ENCODE measurements at regions not wholly inside any gene's neighbourhood (a gene's known extent, or its start where the extent isn't known, plus 50 kb on each side); places are given as distances from the start of the nearest gene placed in this dataset.
"Not testable (repeated sequence)": the region's sequence is repeated elsewhere in the genome, so short reads cannot be mapped to it uniquely, and the experiment has no call there.

DNA sequence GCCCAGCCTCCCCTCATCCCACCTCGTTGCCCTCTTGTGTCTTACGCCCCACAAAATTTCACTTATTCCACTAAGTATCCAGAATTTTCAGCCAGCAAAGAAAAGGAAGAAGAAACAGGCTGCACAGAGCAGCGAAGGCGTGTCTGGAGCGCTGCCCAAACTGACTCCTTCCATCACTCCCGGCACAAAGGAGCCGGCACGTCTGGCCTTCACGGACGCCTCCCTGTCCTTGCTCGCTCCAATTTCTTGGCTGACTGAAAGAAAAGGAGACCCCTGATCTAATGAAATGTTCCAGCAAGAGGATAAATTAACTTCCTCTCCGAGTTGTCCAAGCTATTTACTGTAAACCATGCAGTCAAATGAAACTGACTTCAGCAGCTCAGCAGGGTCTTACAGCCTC is 152.3 kb upstream of the CDH4 start:
- intact Hi-C loops (cut with DNase I) = loop anchor here (5.0 to 10.0 kb wide), 2 partner anchors 337 to 795 kb away; no protein-coding TSS in a partner anchor

DNA sequence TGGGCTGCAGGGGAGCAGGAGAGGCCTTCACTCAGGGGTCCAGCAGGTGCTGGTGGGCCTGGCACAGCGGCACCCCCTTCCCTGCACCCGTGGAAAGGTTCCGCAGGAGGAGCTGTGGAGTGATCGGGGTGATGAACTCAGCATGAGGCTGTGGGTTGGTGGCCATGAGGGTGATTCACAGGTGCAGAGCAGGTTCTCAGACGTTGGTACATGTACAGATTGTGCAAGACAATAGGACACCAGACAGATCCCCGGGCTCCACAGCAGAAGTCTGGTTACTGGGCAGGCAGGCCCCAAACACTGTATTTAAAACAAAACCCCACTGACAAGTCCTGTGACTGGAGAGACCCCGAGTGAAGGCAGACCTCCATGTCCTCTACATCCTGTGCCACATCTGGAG is 151.6 kb upstream of the CDH4 start:
- no peak for DNase-seq (ENCODE audit: low spot score)

More for the DNA sequence above, 152.3 kb upstream of the CDH4 start:
- DNase-seq (ENCODE audit: low spot score) = no peak

DNA sequence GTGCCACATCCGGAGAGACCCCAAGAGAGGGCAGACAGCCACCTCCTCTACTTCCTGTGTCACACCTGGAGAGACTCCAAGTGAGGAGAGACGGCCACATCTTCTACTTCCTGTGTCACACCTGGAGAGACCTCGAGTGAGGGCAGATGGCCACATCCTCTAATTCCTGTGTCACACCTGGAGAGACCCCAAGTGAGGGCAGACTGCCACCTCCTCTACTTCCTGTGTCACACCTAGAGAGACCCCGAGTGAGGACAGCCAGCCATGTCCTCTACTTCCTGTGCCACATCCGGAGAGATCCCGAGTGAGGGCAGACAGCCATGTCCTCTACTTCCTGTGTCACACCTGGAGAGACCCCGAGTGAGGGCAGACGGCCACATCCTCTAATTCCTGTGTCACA is 150.7 kb upstream of the CDH4 start:
- not testable (repeated sequence) for DNase-seq (ENCODE audit: low spot score)
- intact Hi-C loops (cut with DNase I) = loop anchor here in 1 of 2 donors (5.0 kb wide), 1 partner anchor 336 kb away; no protein-coding TSS in a partner anchor

More for the DNA sequence above, 151.6 kb upstream of the CDH4 start:
- intact Hi-C loops (cut with DNase I) = loop anchor here in 1 of 2 donors (5.0 kb wide), 1 partner anchor 337 kb away; no protein-coding TSS in a partner anchor

DNA sequence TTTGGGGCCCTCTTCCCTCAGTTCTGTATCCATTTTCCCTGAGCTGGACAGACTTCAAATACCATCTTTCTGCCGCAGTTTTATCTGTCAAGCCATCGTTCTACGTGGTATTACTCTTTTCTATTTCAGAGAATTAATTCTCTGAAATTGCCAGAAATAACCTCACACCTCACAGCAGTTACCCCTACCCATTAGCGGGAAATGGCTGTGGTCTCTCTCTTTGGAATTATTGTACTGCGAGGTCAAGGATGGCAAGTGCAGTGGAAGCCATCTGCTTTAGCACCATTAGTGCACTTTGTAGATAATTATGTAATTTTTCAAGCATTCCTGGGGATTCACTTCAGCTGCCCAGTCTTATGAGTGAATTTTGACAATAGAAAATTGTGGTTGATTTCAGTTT is 147.8 kb upstream of the CDH4 start:
- no peak for DNase-seq (ENCODE audit: low spot score)
- intact Hi-C loops (cut with DNase I) = loop anchor here in 1 of 2 donors (5.0 kb wide), 1 partner anchor 333 kb away; no protein-coding TSS in a partner anchor

DNA sequence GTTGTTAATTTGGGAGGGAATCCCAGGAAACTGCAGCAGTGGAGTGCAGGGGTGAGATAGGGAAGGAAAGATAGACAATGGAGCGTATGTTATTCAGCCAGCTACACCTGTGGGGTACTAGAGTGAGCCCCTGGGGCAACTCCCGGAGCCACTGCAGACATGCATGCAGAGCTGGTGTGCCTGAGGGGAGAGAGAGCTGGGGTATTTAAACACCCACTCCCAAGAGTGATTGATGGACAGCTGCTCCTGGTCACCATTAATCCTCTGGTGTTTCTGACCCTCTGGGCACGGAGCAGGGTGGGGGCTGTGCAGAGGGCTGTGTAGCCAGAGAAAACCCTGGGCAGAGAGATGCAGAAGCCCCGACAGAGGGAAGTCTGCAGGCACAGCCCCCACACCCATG is 146.7 kb upstream of the CDH4 start:
- intact Hi-C loops (cut with DNase I) = no loop called here
- DNase-seq (ENCODE audit: low spot score) = no peak

DNA sequence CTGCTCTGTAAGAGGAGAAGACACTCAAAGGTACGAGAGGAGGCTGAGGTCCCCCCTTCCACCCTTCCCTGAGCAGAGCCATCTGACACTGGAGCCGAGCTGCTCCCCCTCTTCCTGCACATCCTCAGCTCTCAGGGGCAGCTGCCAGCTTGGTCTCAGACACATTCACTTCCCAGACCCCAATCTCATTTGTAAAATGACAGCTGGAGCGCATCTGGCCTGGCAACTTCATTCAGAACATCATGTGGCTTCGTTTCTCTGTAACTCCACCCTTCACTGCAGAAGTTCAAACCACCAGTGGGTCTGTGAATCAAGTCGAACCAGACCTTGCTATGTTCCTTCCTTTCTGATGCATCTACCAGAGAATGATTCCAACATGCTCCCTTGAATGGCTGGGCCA is 145.6 kb upstream of the CDH4 start:
- intact Hi-C loops (cut with DNase I) = no loop called here
- DNase-seq (ENCODE audit: low spot score) = no peak

DNA sequence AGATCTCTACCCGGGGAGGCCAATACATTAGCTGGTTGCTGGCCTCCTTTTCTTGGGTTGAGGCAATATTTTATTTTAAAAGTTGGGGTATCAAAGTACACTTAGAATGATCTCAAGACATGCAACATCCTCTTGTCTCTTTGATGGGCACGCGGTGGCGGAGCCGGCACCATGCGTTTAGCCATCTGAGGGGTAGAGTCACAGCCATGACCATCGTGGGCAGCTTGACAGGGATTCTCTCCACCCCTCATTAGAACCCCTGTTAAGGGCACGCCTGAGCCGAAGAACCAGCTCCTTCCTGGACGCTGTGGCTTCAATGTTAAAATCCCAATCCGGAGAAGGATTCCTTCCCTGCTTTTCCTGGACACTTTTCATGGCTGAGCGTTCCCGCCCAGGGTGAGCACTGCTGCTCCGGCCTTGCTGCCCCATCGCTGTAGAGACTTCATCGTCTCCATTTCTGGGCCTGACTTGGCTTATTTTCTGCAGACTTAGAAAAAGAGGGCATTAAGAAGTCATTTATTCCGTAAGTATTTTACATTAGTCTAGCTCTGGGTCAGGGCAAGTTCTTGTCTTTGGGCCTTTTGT is 142.7 kb upstream of the CDH4 start:
- intact Hi-C loops (cut with DNase I) = no loop called here
- DNase-seq (ENCODE audit: low spot score) = no peak

DNA sequence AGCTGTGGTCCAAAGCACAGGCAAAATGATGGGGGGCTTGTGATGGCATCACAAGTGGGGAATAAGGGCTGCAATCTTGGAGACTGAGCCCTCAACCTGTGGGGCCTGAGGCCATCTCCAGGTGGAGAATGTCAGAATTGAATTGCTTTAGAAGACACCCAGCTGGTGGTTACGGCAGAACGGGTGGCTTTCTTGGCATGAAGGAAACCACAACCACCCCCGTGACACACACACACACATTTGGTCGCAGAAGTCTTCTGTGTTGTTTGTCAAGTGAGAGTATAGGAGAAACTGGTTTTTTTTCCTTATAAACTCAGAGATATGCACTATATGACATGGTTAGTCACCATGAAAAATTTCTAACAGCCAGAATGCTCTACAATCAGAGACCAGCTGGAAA is 139.5 kb upstream of the CDH4 start:
- DNase-seq (ENCODE audit: low spot score) = no peak
- intact Hi-C loops (cut with DNase I) = no loop called here

DNA sequence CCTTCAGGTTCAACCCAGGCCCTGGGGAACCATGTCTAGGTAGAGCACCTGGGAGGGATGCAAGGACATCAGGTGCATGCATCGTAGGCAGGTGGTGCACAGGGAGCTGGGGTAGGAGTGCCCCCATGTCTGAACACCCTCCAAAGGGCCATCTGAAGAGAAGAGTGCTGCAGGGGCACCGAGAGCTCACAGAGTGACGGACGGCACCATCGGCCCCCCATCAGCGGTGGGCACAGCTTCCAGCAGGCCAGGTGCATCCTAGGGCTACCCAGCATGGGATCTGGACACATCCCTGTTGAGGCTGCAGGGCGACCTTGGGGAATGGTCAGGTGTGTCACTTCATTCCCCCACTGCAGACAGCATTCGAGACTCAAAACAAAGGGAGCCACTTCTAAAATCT is 138.3 kb upstream of the CDH4 start:
- DNase-seq (ENCODE audit: low spot score) = no peak
- intact Hi-C loops (cut with DNase I) = no loop called here

DNA sequence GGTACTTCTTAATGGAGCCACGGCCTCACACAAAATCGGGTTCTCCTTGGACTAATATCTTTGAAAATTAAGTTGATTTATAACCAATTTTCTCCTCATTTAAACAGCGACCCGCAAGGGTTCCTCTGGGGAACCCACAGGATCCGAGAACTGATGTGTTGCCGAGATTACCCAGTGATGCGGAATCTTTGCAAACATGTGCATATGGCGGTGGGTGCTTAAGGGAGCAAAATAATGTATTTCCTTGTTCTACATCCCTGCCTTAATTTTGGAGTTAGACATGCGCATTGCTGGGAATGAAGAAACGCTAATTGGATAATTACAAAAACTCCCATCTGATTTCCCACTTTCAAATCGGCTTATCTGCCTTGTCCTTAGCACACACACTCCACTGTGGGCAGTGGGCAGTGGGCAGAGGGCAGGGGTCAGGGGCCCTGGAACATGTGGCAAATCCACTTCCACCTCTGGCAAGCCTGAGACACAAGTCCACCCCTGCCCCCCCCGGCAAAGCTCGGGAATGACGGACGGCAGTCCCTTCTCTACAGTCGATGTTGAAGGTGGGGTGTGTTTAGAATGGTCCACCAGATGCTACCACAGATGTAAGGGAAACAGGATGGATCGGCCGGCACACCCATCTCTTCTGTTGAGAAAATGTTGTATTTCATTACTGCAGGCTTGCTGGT is 137.4 kb upstream of the CDH4 start:
- DNase-seq (ENCODE audit: low spot score) = no peak
- intact Hi-C loops (cut with DNase I) = no loop called here

DNA sequence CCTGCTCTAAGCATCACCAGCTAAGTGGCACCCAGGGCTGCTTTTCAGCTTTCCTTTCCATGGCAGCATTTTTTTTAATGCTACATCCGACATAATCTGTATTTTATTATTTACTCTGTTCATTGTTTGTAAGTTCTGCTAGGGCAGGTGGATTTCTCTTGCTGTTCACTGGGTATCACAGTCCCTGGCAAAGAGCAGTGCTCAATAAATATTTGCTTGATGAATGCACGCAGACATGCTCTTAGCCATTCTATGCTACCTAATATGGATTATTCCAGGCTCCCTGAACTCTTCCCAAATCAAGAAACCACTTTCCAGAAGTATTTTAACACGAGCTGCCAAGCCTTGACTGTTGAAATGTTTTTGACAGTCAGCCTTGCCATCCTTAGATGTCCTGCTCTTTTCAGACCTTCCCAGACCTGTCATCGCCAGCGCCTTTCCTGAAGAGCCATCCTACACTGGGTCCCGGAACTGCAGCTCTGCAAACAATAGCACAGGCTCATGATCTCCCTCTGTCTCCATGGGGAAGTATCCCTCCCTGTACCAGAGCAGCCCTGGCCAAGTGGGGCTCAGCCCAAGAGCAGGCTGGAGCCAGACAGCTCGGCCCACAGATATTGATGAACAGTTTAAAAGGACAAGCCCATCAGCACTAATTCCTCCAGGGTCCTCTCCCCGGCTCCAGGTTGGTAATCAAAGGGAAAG is 136.5 kb upstream of the CDH4 start:
- DNase-seq (ENCODE audit: low spot score) = no peak
- intact Hi-C loops (cut with DNase I) = loop anchor here in 1 of 2 donors (1.0 kb wide), 1 partner anchor 18 kb away; no protein-coding TSS in a partner anchor

DNA sequence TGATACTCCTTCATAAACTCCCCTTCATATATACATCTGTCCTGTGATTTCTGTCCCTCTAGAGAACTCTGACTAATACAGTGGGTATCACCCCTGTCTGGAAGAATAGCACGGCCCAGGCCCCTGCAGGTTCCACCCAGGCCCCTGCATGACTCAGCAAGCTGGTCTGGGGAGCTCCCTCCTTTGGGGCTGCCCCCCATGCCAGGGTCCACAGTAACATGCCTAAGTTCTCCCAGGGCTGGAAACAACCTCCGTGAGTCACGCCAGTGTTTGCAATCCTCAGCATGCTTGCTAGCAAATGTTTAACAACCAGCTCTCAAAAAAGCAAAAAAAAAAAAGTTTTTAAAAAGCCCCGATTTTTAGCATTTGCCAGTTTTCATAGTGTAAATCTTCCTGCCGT is 134.3 kb upstream of the CDH4 start:
- intact Hi-C loops (cut with DNase I) = no loop called here
- DNase-seq (ENCODE audit: low spot score) = no peak

DNA sequence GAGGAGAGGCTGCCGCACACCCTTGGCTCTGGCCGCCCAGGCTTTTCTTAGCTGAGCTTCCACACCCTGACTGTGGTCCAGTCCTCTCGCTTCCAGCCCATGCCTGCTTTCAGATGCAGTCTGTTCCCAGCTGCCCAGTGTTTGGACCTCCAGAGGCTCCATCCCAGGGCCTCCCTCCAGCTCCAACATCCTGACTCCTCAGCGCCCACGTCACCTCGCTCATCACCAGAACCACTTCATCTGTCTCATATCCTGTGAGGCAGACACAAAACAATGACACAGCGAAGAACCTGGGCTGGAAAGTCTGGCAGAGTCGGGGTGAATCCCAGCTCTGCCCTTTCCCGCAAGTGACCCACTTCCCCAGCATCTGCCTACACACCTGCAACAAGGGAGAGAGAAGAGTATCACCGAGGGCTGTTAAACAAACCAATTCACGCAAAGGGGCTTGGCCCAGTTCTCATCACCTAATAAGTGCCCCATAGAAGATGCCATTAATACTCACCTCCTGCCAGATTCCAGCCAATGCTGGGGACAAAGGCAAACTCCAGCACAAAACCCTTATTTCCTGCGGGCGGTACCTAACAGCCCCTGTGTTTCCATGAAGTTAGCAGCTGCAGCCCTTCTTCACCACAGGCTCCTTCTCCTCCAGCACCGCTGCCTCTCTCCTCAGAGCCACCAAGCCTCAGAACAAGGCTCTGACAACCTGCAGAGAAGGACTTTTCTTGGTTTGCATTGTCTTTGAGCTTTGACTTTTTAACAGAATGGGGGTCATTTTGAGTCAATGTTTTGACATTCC is 133.4 kb upstream of the CDH4 start:
- intact Hi-C loops (cut with DNase I) = no loop called here

DNA sequence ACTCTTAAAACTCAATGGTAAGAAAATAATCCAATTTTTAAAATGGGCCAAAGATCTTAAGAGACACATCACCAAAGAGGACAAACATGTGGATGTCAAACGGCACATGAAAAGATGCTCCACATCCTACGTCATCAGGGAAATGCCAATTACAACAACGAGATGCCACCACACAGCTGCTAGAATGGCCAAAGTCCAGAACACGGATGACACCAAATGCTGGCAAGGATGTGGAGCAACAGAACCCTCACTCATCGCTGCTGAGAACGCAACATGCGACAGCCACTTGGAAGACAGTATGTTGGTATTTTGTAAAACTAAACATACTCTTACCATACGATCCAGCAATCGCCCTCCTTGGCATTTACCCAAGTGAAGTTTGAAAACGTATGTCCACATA is 132.8 kb upstream of the CDH4 start:
- intact Hi-C loops (cut with DNase I) = no loop called here
- DNase-seq (ENCODE audit: low spot score) = no peak

More for the DNA sequence above, 133.4 kb upstream of the CDH4 start:
- DNase-seq (ENCODE audit: low spot score) = no peak

DNA sequence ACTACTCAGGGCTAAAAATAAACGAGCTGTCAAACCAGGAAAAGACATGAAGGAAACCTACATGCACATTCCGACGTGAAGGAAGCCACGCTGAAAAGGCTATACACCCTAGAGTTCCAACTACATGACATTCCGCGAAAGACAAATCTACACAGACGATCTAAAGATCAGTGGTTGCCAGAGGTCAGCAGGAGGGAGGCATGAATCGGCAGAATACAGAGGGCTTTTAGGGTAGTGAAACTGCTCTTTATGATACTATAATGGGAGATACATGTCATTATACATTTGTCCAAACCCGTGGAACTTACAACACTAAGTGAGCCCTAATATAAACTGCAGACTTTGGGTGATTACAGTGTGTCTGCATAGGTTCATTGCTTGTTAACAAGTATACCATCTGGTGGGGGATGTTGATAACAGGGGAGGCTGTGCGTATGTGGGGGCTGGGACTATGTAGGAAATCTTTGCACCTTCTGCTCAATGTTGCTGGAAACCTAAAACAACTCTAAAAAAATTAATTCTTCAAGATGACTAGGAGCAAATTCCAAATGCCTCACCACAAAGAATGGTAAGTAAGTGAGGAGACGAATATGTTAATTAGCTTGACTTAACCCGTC is 132.2 kb upstream of the CDH4 start:
- intact Hi-C loops (cut with DNase I) = no loop called here
- no peak for DNase-seq (ENCODE audit: low spot score)

DNA sequence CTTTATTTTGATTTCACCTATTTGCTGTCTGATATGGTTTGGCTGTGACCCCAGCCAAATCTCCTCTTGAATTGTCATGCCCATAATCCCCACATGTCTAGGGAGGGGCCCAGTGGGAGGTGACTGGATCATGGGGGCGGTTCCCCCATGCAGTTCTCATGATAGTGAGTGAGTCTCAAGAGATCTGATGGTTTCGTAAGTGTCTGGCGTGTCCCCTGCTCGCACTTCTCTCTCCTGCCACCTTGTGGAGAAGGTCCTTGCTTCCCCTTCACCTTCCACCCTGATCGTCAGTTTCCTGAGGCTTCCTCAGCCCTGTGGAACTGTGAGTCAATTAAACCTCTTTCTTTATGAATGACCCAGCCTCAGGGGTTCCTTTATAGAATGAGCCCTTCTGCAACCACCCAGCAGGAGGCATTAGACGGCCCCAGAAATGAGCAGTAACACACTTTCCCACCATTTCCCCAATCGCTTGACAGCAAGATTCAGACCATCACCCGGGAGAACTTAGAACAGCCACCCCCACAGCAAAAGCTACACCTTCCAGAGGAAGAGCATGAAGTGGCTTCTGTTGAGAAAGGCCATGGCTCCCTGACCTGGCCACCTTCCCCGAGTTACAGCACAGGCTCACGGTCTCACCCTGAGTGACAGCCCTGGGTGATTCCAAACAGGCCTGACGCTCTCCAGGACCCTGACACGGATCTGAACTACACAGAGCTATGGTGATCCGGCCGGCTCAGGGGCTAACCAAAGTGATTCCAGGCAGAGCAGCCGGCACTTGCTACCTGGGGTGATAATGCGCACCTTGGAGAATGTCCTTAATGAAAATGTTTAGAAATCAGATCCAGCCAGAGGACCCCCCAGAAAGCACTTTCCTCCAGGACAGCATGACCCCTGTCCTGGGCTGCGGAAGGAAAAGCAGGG is 131.2 kb upstream of the CDH4 start:
- no peak for DNase-seq (ENCODE audit: low spot score)
- intact Hi-C loops (cut with DNase I) = no loop called here

DNA sequence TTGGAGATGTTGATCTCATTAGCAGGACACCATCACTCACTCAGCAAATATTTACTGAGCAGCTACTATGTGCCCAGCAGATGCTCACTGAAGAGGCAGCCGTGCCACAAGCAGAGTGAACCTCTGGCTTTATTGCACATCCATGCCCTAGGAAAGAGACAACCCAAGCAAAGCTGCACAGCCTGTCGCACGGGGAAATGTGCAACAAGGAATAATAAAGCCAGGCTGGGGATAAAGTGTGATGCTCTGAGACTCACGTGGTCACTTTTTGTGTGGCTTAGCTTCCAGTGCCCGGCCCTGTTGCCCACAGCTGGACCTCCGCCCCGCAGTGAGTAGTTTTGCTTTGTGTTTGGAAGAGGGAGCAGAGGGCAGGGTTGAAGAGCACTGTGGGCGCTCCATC is 130.4 kb upstream of the CDH4 start:
- intact Hi-C loops (cut with DNase I) = no loop called here
- DNase-seq (ENCODE audit: low spot score) = no peak

DNA sequence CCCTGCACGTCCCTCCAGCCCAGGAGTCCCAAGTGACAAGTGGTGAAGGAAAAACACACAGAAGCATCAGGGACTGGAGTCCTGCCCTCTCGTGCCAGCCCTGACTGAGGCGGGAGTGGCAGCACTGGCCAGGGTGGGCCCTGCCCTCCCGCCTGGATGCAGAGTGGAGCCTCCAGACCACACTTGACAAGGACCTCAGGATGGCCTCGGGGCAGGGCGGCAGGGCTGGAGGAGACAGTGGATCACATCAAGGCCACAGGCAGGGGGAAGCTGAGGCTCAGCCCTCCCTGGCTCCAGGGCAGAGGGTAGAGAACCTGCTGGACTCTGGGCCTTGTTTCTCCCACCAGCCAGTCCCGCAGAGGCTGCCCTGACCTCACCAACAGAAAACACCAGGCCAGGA is 128.8 kb upstream of the CDH4 start:
- intact Hi-C loops (cut with DNase I) = no loop called here
- no peak for DNase-seq (ENCODE audit: low spot score)

Data from posterior vena cava (tissue), 2 donors.